GM18870 (cell line): ENCODE measurements at regions not wholly inside any gene's neighbourhood (a gene's known extent, or its start where the extent isn't known, plus 50 kb on each side); places are given as distances from the start of the nearest gene placed in this dataset.

Source experiments
- ATAC-seq: cut with Tn5 transposase; IDR thresholded peaks from one replicate; pipeline ENCODE4 v1.9.1; 2021; ENCODE audit warnings: moderate library complexity; ENCODE audit not compliant: unreplicated experiment

DNA sequence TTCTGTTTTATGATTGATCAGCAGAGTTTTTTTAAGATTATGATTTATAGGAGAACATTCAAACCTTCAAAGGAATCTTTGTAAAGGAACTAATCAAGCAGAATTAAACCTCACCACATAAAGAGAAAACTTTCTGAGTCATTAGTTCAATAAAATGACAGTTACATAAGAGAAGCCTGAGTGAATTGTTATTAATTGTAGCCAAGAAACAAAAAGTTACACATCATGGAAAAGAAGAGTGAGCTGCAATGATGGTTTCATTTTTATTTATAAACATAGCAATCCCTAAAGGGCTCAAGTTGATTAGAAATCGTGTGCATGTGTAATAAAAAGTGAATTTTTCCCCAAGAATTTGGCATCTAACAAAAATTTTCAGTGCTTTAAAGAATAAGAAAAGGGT is 731.4 kb downstream of the LTN1 start:
- no peak for ATAC-seq

DNA sequence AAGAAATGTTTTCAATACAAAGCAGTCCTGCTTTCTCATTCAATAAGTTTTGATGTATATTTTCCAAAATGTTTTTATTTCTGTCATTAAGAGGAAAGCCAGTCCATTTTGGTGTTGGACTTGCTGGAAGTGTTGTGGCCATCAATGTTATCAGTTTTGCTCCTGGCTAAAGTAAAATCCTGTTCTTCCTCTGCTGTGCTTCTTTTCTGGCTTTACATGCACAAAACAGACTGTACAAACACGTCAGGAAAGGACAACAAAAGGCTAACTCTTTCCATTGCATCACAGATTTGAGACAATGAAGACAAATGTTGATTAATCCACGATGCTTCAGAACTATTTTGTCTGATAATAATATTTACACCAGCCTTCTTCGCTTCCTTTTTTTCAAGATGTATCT is 735.4 kb downstream of the LTN1 start:
- ATAC-seq = no peak

DNA sequence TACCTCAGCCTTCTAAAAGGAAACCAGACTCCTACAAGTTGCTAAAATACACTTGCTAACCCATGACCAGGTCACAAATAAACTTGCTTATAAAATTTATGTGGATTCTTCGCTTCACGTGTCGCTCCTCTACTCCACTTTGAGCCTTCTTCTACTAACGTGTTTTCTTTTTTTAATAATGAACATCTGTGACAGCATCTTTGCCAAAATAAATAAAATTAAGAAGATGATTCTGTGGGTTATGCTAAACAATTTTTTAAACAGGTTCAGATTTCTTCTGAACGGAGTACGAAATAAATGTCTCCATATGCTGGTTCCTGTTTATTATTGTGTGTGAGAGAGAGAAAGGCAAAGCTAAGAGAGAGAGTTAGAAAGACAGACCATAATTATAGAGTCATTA is 735.8 kb downstream of the LTN1 start:
- ATAC-seq = no peak

DNA sequence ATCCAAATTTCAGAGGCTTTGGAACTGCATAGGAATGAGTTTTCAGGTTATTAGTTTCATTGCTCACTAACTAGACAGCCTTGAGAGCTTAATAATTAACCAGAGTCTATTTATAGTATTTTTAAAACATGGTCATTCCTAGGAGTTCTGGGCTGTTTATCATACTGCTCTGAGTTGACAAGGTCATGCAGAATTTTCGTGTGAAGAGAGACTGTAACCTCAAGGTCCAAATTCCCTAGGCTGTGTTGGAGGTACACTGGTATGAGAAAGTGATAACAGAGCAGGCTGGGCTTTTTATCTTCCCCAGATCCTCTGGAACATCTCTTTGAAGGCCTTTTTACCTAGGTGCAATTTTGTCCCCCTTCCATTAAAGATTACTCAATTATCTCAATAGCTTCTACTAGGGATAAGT is 736.3 kb downstream of the LTN1 start:
- ATAC-seq = no peak

DNA sequence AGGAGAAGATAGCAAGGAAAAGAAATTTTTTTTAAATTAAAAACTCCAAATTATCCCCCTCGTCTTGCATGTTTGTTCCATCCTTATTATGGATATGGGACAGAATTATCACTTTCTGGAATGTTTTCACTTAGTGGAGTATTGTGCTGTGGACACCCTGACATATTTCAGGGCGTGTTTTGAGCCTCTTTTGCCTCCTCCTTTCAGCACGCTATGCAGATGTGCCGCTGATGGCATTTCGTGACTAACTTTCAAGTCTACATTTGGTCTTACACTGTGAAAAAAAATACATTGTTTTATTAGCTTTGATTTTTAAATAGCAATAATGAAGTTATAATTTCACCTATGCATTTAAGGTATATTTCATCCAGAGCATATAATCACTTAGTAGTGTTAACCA is 738.7 kb downstream of the LTN1 start:
- no peak for ATAC-seq

DNA sequence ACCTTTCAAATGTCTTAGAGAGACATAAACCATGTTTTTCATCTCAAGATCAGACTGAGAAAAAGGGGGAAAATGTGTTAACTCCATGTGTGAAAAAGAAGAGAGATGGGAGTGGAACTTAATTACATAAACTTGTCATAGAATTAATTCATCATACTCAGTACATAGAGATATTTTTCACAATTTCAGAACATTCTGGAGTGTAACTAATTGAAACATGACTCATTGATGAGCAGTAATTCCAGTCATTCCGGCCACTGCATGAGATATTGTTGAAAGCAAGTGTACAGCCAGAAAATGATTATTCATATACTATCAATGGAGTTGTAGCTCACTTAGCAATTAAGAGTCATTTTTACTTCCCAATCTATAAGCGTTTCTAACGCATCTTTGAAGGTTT is 739.3 kb downstream of the LTN1 start:
- no peak for ATAC-seq

DNA sequence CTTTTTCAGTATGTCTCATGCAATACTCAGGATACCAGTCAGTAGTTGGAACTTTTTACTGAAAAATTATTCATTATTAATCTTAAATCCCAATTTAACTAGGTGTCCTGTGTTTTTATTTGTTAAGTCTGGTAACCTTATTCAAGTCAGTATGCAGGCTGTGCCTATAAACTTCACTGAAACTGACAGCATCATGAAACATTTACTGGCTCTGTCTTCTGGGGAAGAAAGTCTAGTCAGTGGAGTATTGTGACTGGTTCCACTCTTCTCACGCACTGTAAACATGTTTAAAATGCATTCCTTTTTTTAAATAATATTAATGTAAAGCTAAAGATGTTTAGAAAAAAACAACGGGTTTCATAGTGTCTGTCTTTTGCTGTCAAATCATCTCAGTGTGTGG is 739.7 kb downstream of the LTN1 start:
- ATAC-seq = no peak

DNA sequence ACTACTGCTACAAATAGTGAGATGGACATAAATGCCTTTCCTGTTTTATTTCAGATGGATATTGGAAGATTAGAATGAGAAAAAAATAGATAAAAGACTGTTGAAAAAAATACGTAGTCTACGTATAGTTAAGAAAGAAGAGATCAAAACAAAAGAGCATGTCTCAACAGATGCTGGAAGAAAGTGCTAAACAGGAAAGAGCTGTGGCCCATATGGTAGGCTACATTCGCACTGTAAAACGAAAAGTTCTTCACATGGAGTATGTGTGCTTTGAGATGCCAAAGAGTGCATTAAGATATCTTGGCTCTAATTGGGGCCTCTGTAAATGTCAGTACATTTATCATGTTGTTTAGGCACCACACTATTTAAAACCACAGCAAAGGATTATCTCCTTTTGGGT is 741.7 kb downstream of the LTN1 start:
- ATAC-seq = no peak

DNA sequence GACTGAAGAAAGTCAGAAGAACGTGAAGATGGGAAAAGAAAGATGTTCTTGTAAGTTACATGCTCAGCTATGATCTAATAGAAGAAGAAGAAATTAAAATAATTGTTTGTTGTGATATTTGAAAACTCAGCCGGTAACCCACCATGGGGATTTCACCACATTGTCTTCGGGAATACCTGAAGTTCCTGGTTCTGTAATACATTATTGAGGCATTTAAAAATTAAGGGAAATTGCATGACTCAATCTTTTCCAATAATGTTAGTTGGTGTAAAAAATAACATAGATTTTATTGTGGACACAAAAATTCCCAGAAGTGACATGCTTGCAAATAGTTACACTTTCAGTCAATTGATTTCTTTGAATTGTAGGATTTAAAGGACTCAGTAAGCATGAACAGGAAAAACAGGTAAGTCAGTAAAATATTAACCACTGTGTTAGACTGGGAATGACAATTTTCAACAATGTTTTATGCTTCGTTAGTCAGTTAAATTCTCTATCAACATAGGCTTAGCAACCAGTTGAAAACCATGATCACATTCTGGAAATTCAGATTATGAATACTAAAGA is 745.1 kb downstream of the LTN1 start:
- no peak for ATAC-seq

DNA sequence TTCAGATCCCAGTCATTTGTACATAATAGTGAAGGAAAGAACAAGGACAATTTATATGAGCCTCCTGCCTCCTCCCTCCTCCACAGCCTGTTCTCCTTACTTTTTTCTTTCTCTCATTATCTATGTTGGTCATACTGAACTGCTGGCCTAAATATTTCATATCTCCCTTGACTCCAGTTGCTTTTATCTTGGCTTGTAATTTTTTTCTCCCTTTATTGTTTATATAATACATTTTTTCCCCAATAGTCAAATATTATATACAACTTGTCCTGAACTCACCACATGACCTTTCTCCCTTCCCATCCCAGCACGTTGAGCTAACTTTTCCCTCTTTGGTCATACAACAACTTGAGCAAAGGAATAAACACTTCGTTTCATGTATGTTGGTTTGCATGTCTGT is 752.1 kb downstream of the LTN1 start:
- ATAC-seq = no peak

DNA sequence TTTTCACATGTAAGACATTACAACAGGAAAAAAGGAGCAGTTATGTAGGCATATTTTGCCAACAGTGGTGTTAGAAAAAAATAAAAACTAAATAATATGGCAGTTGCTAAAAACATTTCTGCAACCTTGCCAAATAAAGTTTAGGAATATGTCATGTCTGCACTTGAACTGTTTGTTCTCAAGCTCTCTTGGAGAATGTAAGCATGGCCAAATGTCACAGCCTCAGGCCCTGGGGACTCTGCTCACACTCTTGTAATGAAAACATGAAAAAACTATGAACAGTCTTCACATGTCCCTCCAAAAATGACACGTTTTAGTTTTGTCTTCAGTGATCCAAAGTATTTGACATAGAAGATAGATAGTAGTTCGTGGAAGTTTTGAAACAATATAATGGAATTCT is 753.3 kb downstream of the LTN1 start:
- ATAC-seq = no peak

DNA sequence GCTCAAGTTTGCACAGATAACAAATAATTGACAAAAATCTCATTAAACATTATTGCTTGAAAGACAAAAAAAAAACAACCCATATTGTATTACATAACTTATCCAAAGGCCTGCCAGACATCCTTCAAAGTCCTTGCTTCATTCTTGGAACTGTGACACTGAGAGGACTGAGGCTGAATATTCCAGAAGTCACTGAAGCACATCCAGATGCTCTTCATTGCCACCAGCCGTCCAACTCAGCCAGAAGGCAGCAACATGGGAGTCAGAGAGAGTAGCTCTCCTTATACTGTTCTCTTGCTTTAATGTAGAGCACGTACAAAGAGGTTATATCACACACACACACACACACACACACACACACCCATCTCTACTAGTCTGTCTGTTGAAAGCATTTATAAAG is 755.0 kb downstream of the LTN1 start:
- no peak for ATAC-seq

DNA sequence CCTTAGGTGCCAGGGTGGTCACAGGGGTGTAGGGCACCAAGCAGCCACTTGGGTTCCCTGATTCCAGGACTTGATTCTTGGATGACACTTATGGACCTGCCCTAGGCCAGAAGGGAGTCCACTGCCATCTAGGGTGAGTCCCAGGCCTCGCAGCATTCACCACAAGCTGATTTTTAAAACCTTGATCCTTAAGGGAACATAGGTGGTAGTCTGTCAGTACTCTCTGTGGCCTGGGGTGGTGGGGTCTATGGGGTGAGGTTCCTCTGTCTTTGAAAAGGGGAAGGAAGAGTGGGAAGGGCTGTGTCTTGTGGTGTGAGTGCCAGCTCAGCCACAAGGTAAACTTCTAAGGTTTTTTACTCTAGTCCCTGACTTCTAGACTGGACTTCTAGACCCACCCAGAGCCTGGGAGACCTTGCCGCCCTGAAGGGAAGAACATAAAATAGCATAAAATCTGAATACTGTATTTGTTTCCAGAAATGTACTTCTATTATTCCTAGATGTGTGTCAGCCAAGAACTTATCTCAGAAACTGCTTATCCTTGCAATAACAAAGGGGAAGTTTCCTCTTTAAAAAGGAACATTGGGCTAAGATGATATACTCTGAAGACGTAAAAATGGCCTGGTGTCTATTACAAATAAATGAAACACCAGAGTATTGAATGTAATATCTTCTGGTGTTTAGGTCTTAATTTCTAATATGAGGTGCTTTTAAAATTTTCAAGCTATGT is 757.3 kb downstream of the LTN1 start:
- ATAC-seq = no peak

DNA sequence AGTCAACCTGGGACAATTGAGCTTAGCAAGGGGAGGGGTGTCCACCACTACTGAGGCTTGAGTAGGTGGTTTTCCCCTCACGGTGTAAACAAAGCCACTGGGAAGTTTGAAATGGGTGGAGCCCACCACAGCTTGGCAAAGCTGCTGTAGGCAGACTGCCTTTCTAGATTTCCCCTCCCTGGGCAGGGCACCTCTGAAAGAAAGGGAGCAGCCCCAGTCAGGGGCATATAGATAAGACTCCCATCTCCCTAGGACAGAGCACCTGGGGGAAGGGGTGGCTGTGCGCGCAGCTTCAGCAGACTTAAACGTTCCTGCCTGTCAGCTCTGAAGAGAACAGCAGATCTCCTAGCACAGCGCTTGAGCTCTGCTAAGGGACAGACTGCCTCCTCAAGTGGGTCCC is 758.4 kb downstream of the LTN1 start:
- no peak for ATAC-seq

DNA sequence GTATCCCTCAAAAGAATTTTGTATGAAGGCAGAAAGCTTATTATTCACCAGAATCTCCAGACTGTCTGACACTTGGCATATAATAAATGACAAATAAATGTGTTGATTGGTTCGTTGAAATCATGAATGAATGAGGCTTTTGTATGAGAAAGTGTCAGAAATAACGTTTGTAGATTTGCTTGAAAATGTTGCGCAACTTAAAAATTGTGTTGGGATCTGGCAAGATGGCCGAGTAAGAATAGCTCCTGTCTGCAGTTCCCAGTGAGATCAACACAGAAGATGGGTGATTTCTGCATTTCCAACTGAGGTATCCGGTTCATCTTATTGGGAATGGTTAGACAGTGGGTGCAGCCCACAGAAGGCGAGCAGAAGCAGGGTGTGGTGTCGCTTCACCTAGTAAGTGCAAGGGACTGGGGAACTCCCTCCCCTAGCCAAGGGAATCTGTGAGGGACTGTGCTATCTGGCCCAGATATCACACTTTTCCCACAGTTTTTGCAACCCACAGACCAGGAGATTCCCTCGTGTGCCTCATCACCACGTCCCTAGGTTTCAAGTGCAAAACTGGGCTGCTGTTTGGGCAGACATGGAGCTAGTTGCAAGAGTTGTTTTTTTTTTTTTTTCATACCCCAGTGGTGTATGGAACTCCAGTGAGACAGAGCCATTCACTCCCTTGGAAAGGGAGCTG is 759.0 kb downstream of the LTN1 start:
- ATAC-seq = no peak

DNA sequence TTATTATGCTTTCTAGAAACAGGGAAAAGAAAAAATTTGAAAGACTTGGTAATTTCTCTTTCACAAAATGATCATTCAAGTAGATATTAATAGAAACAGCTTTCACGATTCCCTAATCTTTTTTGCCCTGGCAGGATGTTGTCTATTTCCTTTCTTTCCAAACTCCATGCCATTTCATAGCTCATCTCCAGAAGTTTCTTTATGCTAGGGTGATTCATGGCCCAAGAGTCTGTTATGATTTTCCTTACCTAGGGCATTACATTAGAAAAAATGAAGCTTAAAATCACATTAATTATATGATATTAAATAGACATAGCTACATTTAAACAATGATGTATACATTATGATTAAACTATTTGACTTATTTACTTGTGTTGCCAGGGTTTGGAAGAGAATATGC is 762.1 kb downstream of the LTN1 start:
- no peak for ATAC-seq

DNA sequence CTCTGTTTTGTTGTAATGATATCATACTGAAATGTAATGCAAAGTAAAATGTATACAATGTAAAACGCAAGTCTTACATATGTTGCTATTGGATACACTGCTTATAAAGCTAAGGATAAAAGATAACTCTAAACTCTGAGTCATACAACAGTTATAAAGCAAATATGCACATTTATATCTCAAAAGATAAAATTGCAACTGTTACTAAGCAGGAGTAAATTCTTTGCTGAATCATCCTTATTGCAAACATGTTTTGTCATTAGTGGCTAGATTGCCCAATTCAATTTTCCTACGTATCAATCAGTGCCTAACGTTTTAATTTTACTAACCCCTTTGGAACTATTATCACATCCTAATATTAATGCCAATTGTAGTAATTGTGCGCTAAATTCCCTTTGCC is 762.9 kb downstream of the LTN1 start:
- ATAC-seq = no peak

DNA sequence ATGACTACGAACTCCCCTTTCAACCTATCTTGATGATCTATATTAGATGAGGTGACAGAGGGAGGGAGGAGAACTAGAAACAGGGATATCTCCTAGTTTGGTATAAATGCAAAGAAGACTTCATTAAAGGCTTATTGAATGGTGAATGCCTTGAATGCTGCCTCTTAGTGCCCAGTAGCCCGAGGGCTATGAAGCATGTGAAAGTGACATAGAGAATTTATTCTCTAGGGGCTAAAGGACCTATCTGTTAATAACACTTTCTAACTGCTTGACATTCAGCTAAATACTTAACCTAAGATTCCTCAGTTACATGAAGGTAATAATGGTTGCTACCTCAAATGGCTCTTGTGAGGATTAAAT is 764.1 kb downstream of the LTN1 start:
- no peak for ATAC-seq

DNA sequence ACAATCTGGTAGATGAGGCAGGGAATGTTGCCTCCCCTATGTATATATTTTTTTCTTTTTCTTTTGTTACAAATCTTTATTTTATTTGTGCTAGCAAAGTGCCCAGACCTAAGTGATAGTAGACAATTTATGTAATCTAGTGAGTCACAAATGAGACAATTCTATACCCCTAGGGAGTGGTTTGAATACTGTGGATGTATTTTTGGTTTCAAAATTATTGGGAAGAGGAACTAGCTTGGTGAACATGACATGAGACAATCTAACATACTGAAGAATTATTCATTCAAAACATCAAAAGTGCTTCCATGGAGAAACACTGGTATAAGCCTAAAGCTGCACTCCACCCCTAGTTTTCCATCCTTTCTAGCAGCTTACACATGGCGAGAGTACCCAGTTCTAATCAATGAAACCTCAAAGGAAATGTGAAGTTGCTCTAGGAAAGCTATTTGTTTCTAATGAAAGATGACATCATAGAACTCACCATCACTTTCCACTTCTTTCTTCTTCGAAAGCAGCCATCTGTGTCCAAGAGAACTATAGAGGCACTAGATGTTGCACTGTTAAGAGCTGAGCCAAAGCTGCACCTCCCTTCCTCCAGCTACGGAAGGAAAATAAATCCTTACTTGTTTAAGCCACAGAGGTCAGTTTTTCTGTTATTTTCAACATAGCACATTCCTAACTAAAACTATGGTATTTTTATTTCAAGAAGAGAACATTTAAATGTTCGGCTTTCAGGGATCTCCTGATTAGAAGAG is 764.6 kb downstream of the LTN1 start:
- no peak for ATAC-seq

DNA sequence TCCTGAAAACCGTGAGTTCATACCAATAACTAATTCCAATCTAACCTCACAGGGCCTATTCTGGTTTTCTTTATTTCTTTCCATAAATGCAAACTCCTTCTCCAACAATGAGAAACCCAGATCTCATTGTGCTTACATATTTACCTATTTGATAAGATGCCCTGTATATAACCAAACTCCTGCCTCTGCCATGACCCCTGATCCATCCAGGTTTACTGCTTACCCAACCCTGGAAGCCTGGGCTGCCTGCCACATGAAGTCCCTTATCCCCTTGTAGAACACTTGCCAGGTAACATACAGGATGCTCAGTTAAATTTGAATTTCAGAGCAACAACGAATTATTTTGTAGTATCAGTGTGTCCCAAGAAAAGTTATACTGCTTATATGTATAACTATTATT is 766.1 kb downstream of the LTN1 start:
- ATAC-seq = no peak

DNA sequence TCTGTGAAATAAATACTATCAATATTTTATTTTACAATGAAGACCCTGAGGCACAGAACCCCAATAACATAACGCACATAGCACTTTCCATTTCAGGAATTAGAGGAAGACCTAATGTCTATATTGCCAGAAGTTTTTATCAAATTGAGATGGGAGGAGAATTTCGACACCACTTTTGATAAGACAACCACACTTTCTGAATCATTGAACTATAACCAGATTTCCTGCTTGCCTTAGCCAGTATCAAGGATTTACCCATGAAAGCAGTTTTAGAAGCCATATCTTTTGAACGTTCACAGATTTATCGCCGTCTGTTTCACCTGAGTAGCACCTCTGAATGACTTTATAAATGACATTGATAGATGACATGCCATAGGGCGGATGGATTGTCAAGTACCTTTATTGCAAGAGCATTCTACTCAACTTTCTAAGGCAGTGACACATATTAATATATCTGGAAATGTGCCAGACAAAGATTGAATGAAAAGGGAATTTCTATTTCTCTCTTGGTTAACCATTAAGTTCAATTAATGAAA is 768.4 kb downstream of the LTN1 start:
- ATAC-seq = no peak

DNA sequence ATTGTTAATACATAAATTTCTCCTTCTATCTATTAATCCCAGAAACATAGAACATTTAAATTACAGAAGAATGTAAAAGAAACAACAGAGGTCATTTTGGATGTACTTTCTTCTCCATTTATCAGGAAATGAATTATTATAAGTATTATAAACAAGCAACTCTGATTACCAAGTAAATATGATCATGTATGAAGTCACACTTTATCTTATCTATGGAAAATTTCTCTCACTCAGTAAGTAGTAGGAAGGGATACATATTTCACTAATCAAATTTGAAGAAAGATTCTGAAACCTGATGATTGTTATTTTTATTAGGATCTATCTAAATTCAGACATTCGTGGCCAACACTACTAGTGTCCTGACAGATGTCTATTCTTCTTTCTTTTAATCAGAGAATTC is 770.7 kb downstream of the LTN1 start:
- ATAC-seq = no peak
